ENCODE measurements at regions not wholly inside any gene's neighbourhood (a gene's known extent, or its start where the extent isn't known, plus 50 kb on each side); places are given as distances from the start of the nearest gene placed in this dataset.
"Not testable (repeated sequence)": the region's sequence is repeated elsewhere in the genome, so short reads cannot be mapped to it uniquely, and the experiment has no call there.

DNA sequence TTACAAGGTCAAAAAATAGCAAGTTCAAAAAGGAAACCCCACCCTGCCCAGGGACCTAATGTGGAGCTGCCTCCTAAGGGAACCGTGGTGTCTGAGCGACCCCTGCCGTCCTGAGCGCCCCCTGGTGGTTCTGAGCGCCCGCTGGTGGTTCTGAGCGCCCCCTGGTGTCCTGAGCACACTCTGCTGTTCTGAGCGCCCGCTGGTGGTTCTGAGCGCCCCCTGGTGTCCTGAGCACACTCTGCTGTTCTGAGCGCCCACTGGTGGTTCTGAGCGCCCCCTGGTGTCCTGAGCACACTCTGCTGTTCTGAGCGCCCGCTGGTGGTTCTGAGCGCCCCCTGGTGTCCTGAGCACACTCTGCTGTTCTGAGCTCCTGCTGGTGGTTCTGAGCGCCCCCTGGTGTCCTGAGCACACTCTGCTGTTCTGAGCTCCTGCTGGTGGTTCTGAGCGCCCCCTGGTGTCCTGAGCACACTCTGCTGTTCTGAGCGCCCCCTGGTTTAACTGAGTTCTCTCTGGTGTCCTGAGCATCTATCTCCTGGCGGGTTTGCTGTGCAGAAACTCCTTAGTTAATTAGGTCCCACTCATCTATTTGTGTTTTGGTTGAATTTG lies 1137.5 kb downstream of the TMEM121 start:
- DNase-seq, result not testable (repeated sequence)

GRCh38 chr14:106665814-106666213 lies 1139.4 kb downstream of the TMEM121 start:
- DNase-seq, result no peak

DNA sequence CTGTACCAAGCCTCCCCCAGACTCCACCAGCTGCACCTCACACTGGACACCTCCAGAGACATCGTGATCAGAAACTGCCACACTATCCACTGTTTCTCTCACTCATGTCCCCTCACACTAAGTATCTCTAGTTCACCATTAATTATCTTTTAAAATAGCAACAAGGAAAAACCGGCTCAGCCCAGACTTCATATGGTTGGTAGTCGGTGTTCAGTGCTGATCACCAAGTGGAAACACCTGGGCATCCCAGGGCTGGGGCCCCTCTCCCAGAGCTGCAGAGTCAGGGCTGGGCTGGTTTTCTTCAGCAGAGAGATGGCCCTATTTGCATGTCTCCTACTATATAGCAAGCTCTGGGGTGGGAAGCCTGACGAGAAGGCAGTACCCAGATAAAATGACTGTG lies 1140.0 kb downstream of the TMEM121 start:
- no peak for DNase-seq

GRCh38 chr14:106670011-106670410 lies 1143.6 kb downstream of the TMEM121 start:
- no peak for DNase-seq

- not testable (repeated sequence) for DNase-seq
Observed at GRCh38 chr14:106674093-106674492, 1147.7 kb downstream of the TMEM121 start.

DNA sequence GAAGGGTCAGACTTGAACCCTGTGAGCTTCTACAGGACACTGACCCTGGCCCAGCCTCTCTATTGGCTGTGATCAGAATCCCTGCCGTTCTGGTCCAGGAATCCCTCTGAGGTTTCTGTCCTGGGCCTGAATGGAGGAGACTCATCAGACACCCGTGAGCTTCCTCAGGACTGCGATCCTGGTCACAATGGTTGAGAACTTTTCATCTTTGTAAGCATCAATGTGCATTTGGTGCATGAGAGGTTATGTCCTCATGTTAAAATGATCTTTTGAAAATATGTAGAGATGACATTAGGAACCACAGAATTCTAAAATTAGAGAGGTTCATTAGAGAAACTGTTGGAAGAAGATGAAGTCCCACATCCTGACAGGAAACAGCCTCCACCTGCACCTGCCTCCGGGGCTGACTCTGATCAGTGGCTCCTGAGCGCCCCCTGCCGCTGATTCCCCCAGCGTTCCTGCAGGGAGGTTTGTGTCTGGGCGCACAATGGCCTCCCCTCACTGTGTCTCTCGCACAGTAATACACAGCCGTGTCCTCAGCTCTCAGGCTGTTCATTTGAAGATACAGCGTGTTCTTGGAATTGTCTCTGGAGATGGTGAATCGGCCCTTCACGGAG lies 1148.2 kb downstream of the TMEM121 start:
- DNase-seq, result not testable (repeated sequence)

DNA sequence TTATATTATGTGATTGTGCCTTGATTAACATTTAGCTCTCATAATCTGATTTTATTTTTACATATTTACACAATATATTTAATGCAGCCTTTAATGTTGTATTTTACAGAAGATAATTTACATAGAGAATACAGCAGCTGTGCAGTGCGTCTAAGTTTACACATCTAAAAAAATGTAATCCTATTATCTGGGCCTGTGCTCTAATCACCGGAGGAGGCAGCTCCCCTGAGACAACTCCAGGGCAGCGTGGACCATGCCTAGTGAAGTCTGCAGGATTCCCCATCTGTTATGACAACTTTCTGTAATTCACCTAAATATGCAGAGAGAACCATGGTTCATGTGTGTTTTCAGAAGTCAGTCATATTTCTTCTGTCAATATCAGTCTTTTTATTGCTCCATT lies 1149.3 kb downstream of the TMEM121 start:
- not testable (repeated sequence) for DNase-seq

DNA sequence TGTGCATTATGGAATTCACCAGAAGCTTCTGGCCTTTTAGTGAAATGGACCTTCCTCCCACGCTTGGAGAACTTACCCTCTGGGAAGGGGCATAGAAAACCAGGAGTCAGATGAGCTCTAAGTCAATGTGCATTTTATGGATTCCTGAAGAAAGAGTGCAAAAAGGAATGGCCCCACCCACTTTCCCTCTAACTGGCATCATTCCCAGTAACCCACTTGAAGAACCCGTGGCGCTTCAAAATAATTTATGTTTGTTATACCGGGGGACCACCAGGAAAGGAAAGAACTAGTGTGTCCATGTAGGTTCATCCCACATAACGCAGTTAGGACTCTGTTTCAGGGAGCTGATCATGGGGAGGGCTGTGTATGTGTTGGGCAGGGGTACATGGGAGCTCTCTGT lies 1153.4 kb downstream of the TMEM121 start:
- no peak for DNase-seq

- DNase-seq, result no peak
Observed at GRCh38 chr14:106681161-106681560, 1154.8 kb downstream of the TMEM121 start.

DNA sequence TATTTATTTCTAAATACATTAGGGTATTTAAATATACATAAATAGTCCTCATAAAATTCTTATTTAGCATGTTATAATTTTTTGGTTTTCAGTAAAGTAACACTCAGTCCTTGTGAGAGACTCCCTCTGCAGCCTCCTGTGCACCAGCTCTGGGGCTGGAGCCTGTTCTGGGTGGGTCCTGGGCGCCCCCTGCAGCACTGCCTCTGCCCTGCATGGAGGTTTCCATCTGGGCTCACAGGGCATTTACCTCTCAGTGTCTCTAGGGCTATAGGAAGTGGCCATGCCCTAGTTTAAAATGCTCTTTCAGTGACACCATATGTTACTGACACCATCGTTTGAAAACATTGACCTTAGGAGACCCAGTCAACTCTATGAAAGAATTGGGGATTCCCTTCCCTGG lies 1155.2 kb downstream of the TMEM121 start:
- no peak for DNase-seq

- DNase-seq, result no peak
Observed at GRCh38 chr14:106683631-106684030, 1157.2 kb downstream of the TMEM121 start.

- DNase-seq, result no peak
Observed at GRCh38 chr14:106686533-106686932, 1160.2 kb downstream of the TMEM121 start.

- no peak for DNase-seq
Observed at GRCh38 chr14:106690333-106690891, 1164.0 kb downstream of the TMEM121 start.

GRCh38 chr14:106691601-106692291 lies 1165.4 kb downstream of the TMEM121 start:
- peak; percentile 1 for DNase-seq

- no peak for DNase-seq
Observed at GRCh38 chr14:106694638-106695393, 1168.4 kb downstream of the TMEM121 start.

DNA sequence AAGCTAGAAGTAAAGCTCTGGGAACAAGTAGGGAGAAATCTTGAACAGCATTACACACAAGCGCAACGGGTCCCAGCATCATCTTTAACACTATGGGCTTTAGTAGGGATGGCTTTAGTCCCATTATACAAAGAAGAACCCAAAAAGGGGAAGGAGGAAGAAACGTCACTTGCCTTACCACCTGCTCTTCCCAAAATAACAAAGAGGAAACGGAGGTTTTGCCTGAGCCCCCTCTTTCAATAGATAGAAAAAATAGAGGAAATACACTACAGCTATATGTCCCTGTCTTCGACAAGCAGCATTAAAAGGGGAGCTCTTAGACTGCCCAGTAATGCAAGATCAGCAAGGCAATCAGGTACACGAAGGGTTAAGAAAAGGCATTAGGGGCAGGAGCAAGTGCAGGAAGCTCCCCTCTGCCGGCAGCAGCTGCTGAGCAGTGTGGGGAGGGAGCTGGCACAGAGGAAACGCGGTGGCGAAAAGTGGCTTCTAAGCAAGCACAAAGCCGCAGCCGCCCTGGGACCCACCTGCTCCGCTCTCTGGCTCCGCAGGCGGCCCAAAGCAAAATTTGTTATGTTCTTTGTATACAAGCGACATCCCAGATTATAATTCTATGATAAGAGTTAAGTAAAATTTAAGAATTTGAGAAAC lies 1172.4 kb downstream of the TMEM121 start:
- DNase-seq, result not testable (repeated sequence)

- DNase-seq, result not testable (repeated sequence)
Observed at GRCh38 chr14:106703651-106704050, 1177.3 kb downstream of the TMEM121 start.

- not testable (repeated sequence) for DNase-seq
Observed at GRCh38 chr14:106706488-106706887, 1180.1 kb downstream of the TMEM121 start.

DNA sequence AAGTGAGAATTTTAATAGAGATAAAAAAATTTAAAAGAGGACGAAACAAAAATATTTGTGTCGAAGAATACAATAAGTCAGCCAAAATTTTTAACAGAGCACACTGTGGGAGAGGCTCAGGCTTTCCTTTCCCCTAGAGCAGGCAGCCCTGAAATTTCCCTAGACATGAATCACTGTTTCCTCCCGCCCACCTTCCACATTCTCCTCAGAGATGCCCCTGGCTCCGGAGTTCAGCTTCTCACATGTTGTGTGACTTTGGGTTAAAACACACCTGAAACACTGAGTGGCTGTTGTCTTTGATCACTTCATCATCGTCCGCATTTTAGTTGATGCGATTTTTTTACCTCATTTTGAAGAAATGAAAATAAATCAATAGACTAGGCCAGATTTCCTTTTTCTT lies 1183.8 kb downstream of the TMEM121 start:
- not testable (repeated sequence) for DNase-seq

DNA sequence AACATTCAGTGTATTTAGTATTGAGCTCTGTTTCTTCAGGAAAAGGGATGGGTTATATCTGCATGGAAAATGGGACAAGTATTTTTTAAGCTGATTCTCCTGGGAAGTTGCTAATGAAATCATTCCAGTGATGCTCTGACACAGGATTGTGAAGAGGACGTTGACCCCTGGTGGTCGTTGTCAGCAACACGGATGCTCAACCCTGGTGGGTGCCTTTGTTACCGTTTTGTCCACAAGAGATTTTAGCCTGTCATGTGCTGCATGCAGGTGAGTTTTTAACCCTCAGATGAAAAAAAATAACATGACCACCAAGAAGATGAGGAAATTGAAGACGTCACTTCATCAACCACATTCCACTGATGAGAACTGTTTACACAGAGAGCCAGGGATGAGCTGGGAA lies 1186.1 kb downstream of the TMEM121 start:
- DNase-seq, result not testable (repeated sequence)

DNA sequence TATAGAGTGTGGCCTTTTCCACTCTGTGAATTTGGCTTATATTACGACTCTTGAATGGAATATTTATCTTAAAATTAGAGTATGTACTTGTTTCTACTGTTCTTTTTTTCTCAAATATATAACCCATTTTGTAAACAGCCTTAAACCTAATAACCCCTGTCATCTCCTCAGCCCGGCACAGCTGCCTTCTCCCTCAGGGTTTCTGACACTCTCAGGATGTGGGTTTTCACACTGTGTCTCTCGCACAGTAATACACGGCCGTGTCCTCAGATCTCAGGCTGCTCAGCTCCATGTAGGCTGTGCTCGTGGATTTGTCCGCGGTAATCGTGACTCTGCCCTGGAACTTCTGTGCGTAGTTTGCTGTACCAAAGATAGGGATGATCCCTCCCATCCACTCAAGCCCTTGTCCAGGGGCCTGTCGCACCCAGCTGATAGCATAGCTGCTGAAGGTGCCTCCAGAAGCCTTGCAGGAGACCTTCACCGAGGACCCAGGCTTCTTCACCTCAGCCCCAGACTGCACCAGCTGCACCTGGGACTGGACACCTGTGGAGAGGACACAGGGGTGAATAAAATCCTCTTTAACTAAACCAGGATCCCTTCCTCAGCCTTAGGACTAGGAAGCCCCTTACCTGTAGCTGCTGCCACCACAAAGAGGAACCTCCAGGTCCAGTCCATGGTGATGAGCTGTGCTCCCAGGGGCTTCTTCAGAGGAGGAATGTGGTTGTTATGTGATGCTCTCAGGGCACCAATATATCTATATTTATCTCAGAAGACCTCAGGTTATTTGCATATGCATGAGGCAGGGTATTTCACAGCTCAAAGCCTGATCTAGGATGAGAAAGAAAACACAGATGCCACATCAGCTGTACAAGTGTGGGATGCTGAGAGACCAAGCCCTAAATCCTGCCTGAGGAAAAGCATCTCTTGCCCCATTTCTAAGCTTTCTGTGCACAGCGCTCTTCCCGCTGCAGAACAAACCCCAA lies 1188.4 kb downstream of the TMEM121 start:
- DNase-seq, result not testable (repeated sequence)
